Astrocyte (in vitro differentiated cells and primary cell): ENCODE measurements at regions not wholly inside any gene's neighbourhood (a gene's known extent, or its start where the extent isn't known, plus 50 kb on each side); places are given as distances from the start of the nearest gene placed in this dataset.

Experiments used
- EZH2 ChIP-seq: IDR thresholded peaks from 2 replicates; pipeline ENCODE4 v1.6.1; 2012; ENCODE audit warnings: mild to moderate bottlenecking, low read length, inconsistent platforms; ENCODE audit not compliant: insufficient read depth
- TF ChIP-seq, protein P1 (sequence below): IDR thresholded peaks from 2 replicates; pipeline ENCODE4 v1.5.1; 2011; ENCODE audit warnings: low read depth, mild to moderate bottlenecking, inconsistent platforms, low read length, moderate library complexity; ENCODE audit not compliant: insufficient read depth

GRCh38 chr4:174388461-174389145 lies 104.9 kb downstream of the CEP44 start:
- TF ChIP-seq, protein P1, sequence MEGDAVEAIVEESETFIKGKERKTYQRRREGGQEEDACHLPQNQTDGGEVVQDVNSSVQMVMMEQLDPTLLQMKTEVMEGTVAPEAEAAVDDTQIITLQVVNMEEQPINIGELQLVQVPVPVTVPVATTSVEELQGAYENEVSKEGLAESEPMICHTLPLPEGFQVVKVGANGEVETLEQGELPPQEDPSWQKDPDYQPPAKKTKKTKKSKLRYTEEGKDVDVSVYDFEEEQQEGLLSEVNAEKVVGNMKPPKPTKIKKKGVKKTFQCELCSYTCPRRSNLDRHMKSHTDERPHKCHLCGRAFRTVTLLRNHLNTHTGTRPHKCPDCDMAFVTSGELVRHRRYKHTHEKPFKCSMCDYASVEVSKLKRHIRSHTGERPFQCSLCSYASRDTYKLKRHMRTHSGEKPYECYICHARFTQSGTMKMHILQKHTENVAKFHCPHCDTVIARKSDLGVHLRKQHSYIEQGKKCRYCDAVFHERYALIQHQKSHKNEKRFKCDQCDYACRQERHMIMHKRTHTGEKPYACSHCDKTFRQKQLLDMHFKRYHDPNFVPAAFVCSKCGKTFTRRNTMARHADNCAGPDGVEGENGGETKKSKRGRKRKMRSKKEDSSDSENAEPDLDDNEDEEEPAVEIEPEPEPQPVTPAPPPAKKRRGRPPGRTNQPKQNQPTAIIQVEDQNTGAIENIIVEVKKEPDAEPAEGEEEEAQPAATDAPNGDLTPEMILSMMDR, result no peak
- no peak for TF ChIP-seq EZH2
